NCI-H526 treated with DMSO at 0.1 percent for 48 hours (cell line): ENCODE measurements at regions not wholly inside any gene's neighbourhood (a gene's known extent, or its start where the extent isn't known, plus 50 kb on each side); places are given as distances from the start of the nearest gene placed in this dataset.
A peak's percentile ranks its signal among the peaks of the same experiment; 100 is the strongest.

Source experiments
- DNase-seq: peaks from one replicate; lab custom pipeline; 2025; lab: John Stamatoyannopoulos, UW

DNA sequence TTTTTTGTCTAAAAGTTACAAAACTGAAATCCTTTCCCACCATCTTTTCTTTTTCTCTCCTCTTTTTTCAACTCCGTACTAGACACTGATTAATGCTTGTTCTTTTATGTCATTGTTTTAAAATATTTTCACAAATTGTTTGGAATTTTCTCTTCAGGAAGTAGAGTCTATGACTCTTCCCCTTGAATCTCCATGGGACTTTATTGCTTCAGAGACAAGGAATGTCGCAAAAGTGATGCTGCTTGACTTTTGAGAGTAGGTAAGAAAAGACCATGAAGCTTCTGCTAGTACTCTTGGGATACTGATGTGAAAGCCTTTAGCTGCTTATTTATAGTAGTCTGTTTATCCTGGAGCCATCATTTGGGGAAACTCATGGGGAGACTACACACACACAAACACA, 260.1 kb upstream of the SLC10A2 start:
- DNase-seq = no peak

DNA sequence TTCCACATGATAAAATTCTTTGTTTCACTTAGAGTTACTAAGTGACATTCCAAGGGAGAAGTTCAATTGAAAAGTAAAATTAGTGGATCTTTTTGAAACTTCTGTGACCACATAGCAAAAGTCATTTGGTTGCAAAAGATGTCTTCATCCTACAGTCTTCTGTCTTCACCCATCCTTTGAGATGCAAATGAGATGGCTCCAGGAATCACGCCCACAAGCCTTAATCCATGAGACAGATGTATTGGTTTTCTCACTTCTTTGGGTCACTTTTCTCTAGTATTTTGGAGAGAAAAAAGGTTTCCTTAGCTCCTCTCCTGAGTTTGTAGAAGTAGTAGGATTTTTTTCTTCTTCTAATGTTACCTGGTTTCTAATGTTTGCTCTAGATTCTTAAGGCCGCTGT, 259.5 kb upstream of the SLC10A2 start:
- DNase-seq = no peak

DNA sequence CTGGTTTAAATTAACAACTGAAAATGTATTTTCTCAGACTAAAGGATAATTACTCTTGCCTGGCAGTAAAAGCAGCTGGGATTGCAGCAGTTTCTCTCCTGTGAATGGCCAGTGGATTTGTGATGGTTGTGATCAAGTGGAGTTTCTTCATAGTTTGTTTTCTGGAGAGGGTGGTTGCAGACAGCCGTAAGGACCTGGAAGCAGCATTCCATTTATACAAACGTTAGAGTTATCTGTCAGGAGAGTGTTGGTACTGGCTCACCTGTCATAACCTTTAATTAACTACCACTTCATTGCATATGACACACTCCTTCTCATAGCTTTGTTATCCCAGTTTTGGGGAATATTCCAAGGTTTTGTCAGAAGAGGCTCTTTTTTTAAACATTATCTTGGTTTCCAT, 258.4 kb upstream of the SLC10A2 start:
- DNase-seq = no peak

DNA sequence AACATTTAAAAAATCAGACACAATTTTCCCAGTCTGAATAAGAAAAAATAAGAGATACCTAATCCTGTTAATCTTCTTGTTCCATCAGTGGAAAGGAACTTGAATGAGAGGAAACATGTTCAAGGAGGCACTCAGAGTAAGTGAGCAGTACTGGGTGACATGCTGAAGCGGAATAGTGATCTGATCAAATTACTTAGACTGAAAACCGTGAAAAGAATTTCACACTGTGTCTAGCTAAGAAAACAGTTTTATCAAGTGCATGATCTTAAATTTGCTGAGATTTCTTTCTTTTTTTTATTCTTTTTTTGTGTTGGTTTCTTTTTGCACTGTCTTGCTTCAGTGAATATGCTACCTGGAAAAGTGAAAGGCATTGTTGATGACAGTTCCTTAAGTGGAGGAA, 249.5 kb upstream of the SLC10A2 start:
- no peak for DNase-seq

DNA sequence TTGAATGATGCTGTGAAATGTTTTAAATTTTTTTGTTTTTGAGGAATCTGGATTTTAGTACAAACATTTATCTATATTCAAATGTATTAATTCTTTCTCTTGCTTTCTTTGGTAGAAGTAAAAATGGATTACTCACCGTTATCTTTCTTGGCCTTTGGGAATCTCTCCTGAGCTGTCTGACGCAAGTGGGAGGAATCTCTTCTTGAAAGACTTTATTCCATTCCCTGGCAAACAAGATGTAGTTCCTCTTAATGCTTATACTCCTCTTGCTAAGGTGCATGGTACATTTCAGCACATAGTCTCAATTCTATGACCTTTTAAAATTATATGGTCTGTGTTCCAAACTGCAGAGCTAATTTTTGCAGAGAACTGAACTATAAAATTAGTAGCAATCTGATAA, 246.2 kb upstream of the SLC10A2 start:
- DNase-seq = no peak

DNA sequence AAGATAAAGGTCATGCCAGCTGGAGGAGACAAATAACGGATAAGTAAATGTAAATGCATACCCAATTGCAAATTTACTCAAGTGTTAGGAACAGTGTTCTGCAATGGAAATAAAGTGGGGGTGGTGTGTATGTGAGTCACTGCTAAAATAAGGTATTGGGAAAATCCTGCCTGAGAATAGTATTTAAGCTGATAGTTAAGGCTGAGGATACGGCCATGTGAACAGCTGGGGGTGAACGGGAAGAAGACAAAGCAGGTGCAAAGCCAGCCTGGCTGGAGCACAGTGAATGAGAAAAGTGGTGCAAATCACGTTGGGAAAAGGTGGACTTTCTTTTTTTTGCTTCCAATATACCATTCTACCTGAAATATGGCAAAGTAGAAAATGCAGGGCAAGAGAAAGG, 242.4 kb upstream of the SLC10A2 start:
- DNase-seq = no peak

DNA sequence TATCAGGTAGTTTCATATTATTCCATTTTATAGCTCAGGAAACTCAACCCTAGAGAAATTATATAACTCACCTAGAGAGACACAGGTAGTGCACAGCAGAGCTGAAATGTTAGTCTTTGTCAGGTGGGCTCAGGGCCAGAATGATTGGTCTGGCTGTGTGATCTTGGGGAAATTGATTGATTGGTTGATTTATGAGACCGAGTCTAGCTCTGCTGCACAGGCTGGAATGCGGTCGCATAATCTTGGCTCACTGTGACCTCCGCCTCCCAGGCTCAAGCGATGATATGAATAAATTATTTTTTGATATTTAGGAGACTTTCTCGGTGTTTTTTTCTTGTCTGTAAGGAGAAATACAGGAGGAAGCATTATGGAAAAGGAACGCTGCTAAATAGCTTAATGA, 239.9 kb upstream of the SLC10A2 start:
- no peak for DNase-seq

DNA sequence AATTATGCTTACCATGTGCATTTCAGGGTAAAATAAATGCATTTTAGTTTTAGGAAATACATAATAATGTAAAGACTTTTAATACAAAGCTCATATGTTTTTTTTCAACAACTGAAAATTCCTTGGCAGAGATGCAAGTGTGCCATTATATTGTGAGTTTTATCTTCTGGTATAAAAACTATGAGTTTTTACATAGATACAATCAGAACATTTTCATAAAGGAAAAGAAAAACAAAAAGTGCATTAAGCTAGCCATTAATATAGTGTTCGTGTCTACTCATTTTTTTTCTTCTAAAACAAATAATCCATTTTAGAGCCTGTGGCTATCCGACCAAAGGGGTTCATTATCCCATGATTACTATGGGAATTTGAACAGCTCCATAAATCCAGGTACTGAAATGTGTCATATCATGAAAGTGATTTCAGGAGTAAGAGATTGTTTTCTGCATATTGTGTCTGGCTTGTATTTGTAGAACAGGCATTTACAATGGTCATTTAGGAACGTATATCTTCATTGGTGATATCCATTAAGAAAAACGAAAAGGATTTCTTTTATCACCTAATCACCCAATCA, 236.9 kb upstream of the SLC10A2 start:
- no peak for DNase-seq

DNA sequence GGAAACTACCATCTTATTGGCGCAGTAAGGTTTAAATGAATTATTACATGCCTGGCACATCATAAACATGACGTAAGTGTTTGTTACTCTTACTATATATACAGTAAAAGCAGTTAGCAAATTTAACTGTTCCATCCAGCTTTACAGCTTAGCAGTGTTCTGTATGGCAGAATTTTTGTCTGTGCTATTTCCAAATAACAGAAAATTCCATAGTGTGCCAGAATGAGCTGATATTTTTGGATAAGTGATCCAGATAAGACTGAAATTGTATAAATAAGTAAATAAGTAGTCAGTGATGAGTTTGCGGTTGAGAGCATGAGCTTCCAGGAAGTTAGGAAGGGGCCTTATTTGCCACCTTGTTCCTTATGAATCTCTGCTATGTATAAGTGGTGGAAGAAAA, 236.5 kb upstream of the SLC10A2 start:
- DNase-seq = no peak

DNA sequence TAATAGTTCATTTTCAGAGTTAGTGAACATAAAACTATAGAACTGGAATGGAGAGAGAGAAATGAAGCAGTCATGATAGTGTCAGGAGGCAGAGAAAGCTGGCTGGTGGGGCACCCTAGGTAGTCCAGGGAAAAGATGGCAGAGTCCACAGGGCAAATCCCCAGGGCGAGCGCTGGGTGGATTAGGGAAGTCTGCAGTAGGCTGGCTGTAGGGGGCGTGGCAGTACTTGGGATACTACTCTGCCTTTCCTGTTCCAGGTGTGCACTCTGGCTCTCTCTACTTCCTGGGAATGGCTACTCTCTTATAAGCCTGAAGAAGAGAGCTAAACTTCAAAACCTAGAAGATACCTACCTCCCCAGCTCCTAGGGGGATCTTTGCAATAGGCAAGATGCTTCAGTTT, 232.9 kb upstream of the SLC10A2 start:
- peak; percentile 3 for DNase-seq

DNA sequence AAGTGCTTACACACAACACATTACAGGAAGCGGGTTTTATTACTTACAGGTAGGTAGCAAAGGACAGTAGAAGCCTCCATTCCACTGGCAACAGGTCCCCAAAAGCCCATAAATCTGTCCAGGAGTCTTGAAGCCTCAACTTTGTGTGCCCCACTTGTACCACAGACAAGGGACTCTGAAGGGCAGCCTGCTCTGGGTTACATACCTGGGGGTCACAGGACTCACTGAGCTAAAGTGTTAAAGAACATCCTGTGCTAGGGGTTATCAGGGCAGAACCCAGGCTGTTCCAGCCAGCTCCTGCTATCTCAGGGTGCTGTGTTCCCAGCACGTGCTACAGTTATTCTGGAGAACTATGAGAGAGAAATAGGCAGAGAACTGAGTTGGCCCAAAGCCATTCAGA, 230.9 kb upstream of the SLC10A2 start:
- DNase-seq = no peak

DNA sequence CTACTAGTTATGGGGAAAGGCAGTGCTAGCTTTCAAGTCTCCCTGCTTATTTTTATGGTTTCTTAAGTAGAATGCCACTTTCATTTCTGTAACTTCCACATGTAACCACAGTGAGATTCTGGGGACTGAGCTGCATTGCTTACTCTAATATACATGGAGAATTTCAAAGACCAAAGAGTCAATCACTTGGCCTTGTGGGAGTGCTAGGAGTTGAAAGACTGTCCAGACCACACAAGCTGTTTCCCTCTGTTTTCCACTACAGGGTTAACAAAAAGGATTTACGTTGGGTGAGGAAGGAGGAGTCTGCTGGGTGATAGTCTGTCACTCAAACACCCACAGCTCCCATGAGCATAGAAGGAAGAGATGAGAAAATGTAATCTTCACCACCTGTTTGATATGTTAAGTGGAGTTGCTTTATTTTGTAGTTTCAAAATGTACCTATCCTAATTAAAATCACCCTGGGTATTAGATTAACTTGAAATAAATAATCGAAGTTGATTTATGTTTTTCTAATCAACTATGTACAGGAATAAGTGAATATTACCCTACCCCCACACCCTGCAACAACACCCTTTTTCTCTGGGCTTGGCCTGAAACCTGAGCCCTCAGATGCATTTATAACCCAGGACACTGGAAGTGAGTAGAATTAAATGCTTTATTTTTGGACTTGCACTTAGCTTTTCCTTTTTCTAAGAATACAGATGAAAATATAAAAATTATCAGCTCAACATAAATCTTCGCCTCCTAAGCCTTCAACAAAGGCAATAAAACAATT, 225.8 kb upstream of the SLC10A2 start:
- no peak for DNase-seq

DNA sequence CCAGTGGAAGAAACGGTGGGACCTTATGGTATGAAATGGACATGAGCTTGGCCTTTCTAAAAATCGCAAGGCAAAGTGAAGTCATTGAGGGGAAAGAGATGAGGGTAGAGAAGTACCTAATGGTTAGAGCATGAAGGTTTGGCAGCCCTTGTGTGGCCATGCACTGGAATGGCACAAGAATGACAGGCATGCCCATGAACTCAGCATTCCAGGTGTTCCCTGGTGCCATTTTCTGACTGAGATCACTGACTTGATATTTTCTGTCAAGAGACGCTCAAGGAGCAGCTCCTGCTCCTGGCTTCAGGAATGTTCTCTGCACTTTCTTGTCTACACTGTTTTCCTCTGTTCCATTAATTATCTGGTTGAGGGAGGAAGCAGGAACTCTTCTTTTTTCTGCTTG, 225.0 kb upstream of the SLC10A2 start:
- DNase-seq = no peak

DNA sequence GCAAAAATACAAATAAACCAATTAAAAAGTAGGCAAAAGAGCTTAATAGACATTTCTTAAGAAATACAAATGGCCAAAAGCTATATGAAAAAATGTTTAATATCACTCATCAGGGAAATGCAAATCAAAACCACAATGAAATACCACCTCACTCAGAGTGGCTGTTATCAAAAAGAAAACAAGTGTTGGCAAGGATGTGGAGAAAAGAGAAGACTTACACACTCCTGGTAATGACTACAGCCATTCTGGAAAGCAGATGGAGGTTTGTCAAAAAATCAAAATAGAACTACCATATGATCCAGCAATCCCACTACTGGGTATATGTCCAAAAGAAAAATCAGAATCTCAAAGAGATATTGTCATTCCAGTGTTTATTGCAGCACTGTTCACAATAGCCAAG, 223.5 kb upstream of the SLC10A2 start:
- DNase-seq = no peak

DNA sequence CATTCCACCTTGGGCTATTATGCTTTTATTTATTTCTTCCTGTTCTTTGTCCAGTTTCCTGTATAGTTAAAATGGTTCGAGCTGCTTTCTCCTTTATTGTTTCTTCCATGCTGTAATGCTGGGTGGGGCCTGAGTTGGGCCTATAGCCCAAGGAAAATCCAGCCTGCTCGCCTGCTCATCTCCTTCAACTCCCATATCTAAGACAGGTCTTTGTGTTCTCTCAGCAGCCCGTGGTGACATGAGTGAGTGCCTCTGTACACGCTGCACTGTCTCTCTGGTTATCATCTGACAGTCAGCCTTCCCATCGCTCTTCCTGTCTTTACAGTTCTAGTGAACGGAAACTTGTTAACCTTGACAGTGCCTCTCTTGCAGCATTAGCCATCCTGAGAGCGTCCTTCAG, 221.9 kb upstream of the SLC10A2 start:
- DNase-seq = no peak

DNA sequence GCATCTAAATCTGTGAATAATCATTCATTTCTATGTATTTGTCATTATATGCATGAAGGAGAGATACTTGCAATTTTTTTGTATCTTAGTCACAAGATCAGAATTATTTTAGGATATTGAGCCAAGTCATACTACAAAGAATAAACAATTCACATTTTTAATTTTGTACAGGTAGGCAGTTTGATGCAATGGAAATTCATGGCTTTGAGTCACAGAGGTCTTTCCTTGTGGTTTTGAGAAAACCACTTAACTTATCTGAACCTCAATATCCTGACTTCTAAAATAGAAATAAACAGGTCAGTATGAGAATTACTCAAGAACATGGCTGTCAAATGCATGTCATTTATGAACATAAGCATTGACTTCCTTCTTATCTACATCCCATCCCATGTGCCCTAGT, 221.4 kb upstream of the SLC10A2 start:
- no peak for DNase-seq

DNA sequence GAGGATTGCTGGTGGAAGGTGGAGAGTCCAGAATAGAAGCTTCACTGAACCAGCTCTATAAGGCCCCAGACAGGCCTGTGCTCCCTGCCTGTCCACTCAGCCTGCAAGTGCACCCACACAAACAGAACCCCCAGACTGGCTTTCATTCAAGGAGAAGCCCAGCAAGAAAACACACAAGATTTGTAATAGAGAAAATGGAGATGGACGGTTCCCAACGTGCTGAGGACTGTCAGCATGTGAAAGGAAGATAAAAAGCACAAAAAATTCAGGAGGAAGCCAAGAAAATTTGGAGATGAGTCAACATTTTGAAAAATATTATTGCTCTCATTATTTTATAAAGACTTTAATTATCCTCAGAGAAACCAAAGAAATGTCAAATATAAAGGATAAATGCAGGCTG, 218.2 kb upstream of the SLC10A2 start:
- DNase-seq = no peak

DNA sequence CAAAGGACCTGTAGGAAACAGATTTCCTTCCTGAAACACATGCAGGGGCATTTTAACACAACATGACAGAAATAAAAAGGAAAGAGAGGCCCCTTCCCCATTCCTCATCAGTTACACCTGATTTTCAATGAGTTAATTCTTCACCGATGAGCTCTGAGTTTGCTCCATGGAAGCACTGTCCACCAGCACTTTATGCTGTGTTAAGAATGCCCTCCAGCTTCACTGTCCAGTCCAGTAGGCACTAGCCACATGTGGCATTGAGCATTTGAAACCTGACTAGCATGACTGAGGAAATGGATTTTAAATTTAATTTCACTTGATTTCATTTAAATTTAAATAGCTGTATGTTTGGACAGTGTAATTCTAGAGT, 217.2 kb upstream of the SLC10A2 start:
- no peak for DNase-seq

DNA sequence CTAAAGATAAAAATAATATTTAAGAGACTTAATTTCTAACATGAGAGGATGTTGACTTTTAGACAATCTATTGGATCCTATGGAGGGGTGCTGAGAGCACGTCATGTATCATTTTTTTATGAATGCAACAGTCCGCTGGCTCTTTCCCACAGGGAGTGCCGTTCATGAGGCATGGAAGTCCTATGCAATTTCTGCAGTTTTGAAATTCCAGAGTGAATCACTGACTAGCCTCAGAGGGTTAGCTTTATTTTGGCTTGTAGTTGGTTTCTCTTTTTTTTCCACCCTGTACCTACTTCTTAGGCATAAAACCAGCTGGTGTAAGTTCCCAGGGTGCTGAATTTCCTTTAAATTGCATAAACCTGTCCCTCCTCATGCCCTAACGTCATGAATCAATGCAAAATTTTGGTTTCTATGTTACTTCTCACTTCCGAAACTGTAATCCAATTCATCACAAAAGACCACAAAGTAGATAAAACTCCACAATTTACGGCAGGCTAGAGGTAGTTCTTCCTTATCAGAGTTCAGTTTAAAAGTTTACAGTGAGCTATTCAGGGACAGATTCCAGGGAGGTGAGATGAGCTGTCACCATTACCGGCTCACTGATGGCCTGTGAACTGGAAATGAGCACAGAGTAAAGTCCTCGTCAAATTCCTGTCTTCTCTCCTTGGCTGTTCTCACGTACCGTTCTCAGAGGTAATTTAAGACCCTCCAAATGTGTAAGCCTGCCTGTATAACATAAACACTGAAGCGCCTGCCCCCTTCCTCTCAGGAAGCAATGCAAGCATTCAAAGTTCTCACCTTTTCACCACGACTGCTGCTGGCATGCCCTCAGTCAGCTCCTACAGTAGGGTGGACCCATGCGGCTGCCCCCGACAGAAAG, 216.6 kb upstream of the SLC10A2 start:
- no peak for DNase-seq

DNA sequence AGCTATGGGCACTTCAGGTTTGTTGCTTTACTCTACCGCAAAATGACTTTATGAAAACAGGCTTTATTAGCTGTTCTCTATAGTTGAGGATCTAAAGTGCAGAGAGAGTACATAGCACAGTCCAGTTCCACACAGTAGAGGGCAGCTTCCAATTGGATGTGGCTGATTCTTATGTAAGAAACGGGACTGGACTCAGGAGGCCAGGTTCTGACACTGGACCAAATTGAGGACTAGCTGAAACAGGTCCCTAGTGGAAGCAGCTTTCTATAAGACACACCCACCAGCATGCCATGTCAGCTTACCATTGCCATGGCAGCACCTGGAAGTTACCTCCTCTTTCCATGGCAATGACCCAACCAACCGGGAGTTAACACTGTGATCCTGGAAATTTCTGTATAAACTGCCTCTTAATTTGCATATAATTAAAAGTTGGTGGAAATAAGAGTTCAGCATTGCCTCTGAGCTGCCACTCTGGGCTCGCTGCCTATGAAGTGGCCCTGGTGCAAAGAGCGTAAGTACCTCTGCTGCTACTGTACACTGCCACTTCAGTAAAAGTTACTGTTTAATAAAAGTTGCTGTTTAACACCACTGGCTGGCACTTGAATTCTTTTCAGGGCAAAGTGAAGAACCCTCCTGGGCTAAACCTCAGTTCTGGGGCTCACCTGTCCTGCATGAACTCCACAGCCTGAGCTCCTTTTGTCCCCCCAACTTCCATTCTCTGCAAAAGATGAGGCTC, 211.9 kb upstream of the SLC10A2 start:
- no peak for DNase-seq

DNA sequence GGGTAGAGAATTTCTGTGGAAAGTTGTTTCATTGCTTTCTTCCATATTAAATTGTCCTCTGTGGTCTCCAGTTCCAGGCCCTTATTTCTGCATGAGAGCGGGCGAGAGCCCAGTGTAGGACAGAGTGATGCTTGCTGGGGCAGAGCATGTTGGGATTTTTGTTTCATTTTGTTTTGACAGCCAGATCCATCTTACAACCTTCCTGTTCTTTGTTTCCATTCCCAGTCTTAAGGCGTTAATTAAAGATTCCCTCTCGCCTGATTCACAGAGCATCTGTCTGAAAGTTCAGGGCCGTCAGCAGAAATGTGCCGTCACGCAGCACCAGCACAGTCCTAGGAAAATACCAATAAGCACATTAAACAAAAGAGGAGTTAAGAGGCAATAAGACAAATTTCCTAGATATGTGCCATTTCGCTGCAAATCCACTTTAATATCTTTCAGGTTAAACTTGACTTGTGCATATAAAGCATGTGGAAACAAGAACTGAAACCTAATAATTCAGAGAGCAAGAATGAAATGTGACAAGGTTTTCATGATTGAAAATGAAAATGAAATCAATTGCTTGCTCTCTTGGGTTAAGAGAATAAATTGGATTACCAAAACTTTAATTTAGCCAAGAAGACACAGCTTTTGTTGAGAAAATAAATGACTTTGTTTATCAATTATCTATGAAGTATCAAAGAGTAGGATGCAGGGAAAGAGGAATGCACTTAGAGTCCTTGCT, 210.7 kb upstream of the SLC10A2 start:
- no peak for DNase-seq

DNA sequence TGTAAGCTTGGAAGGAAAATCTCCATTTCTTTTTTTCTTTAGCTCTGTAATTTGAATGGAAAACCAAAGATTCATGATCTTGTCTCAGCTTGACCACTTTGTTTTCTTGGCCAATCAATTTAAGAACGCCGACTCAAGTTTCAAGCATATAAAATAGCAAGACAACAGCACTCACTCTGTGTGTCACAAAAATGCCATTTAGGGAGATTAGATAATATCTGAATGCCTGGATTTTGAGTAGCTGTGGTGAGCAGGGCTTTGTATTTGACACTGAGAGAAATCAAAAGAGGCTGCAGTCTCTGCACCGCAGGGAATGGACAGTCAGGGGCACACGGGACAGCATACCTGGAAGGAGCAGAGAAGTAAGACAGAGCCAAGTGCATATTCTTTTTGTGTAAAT, 209.5 kb upstream of the SLC10A2 start:
- no peak for DNase-seq
